ENCODE measurements at regions not wholly inside any gene's neighbourhood (a gene's known extent, or its start where the extent isn't known, plus 50 kb on each side); places are given as distances from the start of the nearest gene placed in this dataset.

DNA sequence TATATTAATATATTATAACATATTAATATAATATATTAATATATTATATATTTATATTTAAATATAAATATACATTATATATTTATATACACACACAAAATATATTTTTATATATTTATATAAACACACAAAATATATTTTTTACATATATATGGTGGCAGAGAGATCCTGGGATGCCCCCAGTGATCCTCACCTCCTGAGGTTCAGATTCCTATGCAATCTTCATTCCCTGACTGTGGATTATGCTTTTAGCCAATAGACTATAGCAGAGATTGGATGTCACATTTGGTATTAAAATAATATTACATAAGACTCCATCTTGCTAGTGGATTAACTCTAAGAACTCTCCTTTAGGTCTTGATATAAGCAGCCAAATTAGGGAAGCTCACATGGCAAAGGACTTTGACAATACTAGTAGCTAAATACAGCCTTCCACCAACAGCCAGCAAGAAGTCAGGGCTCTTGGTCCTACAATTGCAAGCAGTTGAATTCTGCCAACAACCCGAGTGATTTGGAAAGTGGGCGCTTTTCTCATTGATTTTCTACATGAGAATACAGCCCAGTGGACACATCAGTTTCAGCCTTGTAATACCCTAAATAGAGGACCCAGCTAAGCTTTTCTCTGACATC is 681.0 kb downstream of the C6orf118 start:
- TF ChIP-seq, protein P1, sequence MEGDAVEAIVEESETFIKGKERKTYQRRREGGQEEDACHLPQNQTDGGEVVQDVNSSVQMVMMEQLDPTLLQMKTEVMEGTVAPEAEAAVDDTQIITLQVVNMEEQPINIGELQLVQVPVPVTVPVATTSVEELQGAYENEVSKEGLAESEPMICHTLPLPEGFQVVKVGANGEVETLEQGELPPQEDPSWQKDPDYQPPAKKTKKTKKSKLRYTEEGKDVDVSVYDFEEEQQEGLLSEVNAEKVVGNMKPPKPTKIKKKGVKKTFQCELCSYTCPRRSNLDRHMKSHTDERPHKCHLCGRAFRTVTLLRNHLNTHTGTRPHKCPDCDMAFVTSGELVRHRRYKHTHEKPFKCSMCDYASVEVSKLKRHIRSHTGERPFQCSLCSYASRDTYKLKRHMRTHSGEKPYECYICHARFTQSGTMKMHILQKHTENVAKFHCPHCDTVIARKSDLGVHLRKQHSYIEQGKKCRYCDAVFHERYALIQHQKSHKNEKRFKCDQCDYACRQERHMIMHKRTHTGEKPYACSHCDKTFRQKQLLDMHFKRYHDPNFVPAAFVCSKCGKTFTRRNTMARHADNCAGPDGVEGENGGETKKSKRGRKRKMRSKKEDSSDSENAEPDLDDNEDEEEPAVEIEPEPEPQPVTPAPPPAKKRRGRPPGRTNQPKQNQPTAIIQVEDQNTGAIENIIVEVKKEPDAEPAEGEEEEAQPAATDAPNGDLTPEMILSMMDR (IDR thresholded peaks at IDR 0.05; ENCODE audit: low read length): no peak
- TF ChIP-seq EZH2phosphoT487 (IDR thresholded peaks at IDR 0.05; ENCODE audit: low read length) (no peak), EZH2 (optimal IDR thresholded peaks at IDR 0.05; ENCODE audit: low read depth, low read length) (no peak)

All from MM.1S (cell line).